ENCODE measurements at regions not wholly inside any gene's neighbourhood (a gene's known extent, or its start where the extent isn't known, plus 50 kb on each side); places are given as distances from the start of the nearest gene placed in this dataset.

DNA sequence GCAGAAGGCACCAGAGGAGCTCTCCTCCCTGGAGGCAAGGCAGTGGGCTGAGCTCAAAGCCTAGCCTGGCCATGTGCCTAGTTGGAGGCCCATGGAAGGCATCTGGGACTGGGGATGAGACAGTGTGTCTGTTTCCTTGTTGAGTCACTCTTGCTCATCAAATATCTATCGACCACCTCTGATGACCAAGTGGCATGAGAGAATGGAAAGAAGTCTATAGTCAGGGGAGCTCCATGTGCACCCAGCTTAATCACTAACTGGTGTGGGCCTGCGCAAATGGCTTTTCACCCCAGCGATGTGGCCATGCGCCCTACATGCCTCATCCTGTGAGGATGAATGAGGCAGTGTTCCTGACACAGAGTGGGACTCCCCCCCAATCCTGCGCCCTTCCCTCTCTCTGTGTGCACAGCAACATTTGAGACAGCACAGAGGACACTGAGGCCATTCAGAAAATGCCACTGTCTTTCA lies 229.9 kb downstream of the RPS24 start:
- peak overlapping the region; percentile 6; the same call in 1 of the 2 replicates for H3K4me2 ChIP-seq (ENCODE audit: low read length)
- H3K27me3 ChIP-seq (ENCODE audit: insufficient read depth, low read length): no peaks in the 10 kb centered on the region
- ChIA-PET POLR2A (no interaction called here), CTCF (no interaction called here), RAD21 (ENCODE audit: low non-redundant PET in 1 of 2, low total read pairs in 2 of 2, uncharacterized antibody in 2 of 2, unreplicated experiment in 2 of 2) (no interaction called here)
- H3K9ac ChIP-seq (ENCODE audit: low read length): no peak overlapping the region
- intact Hi-C loops (cut with micrococcal nuclease): no loop called here
- H4K20me1 ChIP-seq (ENCODE audit: insufficient read depth): no peaks in the 10 kb centered on the region
- H3K4me1 ChIP-seq (ENCODE audit: control insufficient read depth in 1 of 2, insufficient read depth in 2 of 2, low read length in 2 of 2): peaks cover 0 to 11% of the 10 kb centered on the region in 2 experiments; a peak in 2 of 4 replicates
- peak; percentile 24; the same call in 1 of the 2 replicates for TF ChIP-seq JUND (IDR thresholded peaks at IDR 0.05)
- TF ChIP-seq, protein P1, sequence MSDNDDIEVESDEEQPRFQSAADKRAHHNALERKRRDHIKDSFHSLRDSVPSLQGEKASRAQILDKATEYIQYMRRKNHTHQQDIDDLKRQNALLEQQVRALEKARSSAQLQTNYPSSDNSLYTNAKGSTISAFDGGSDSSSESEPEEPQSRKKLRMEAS (IDR thresholded peaks at IDR 0.05): peak; percentile 59
- TF ChIP-seq YY1 (IDR thresholded peaks at IDR 0.05; ENCODE audit: extremely low read depth, insufficient replicate concordance, low read depth, low read length): no peak
- peak; percentile 22; the same call in 1 of the 2 replicates for TF ChIP-seq SP1 (IDR thresholded peaks at IDR 0.05; ENCODE audit: low read depth)
- TF ChIP-seq CEBPB (IDR thresholded peaks at IDR 0.05; ENCODE audit: low read depth): no peak
- peak; percentile 47; the same call in 1 of the 2 replicates for TF ChIP-seq FOSL1 (IDR thresholded peaks at IDR 0.05; ENCODE audit: low read depth)
- H3K4me3 ChIP-seq (replicated peaks in 1 of 2; ENCODE audit: low read depth in 1 of 2, low read length in 2 of 2): no peak overlapping the region
- BruUV-seq (replicated peaks): no TSS peak
- no peaks in the 10 kb centered on the region for H3K9me3 ChIP-seq (ENCODE audit: control insufficient read depth in 1 of 2, insufficient read depth in 1 of 2, low read depth in 1 of 2, low read length in 2 of 2)
- no peaks in the 10 kb centered on the region for H3K36me3 ChIP-seq (ENCODE audit: control insufficient read depth in 1 of 2, insufficient read depth in 2 of 2, low read length in 2 of 2)
- no peak overlapping the region for H3K27ac ChIP-seq (ENCODE audit: low read depth, low read length)
- 0 out of 2 replicates have a peak, but pooled peaks have one; percentile 22 for ATAC-seq
- H2AFZ ChIP-seq (ENCODE audit: low read depth, low read length, poor library complexity, severe bottlenecking): no peak overlapping the region
- no peaks in the 10 kb centered on the region for H3K79me2 ChIP-seq (ENCODE audit: insufficient read depth, low read length)
- no peaks in the 10 kb centered on the region; the same call in 1 of the 2 replicates for H3K9me2 ChIP-seq (ENCODE audit: insufficient read depth)
- DNase-seq (ENCODE audit: low read depth, low spot score): no peak

DNA sequence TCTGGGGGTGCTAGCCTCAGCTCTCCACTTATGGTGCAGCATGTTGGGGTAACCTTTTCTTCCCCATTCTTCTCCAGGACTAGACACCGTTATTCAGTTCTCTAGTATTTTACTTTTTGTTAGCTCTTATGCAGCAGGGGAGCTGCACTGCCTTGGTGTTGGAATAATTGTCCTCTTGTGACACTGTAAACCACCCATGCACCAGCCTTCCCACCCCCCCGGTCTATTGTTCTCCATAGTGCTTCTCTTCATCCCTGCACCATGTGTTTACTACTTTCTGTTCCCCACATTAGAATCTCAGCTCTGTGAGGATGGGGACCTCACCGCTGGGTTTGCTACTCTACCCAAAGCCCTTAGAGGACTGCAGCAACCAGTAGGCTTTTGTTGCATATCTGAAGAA lies 230.7 kb downstream of the RPS24 start:
- Histone ChIP-seq H3K27ac (ENCODE audit: low read depth, low read length) (no peak overlapping the region), H3K4me2 (ENCODE audit: low read length) (no peak overlapping the region), H3K79me2 (ENCODE audit: insufficient read depth, low read length) (no peaks in the 10 kb centered on the region), H4K20me1 (ENCODE audit: insufficient read depth) (no peaks in the 10 kb centered on the region), H3K27me3 (ENCODE audit: insufficient read depth, low read length) (no peaks in the 10 kb centered on the region), H3K4me1 (ENCODE audit: control insufficient read depth in 1 of 2, insufficient read depth in 2 of 2, low read length in 2 of 2) (peaks cover 0 to 11% of the 10 kb centered on the region in 2 experiments; a peak in 2 of 4 replicates), H3K9me2 (ENCODE audit: insufficient read depth) (no peaks in the 10 kb centered on the region; the same call in 1 of the 2 replicates), H2AFZ (ENCODE audit: low read depth, low read length, poor library complexity, severe bottlenecking) (no peak overlapping the region), H3K36me3 (ENCODE audit: control insufficient read depth in 1 of 2, insufficient read depth in 2 of 2, low read length in 2 of 2) (no peaks in the 10 kb centered on the region), H3K9me3 (ENCODE audit: control insufficient read depth in 1 of 2, insufficient read depth in 1 of 2, low read depth in 1 of 2, low read length in 2 of 2) (no peaks in the 10 kb centered on the region), H3K4me3 (replicated peaks in 1 of 2; ENCODE audit: low read depth in 1 of 2, low read length in 2 of 2) (no peak overlapping the region), H3K9ac (ENCODE audit: low read length) (no peak overlapping the region)
- RAD21 ChIA-PET (ENCODE audit: low non-redundant PET in 1 of 2, low total read pairs in 2 of 2, uncharacterized antibody in 2 of 2, unreplicated experiment in 2 of 2): no interaction called here
- no peak for ATAC-seq
- intact Hi-C loops (cut with micrococcal nuclease): no loop called here
- CTCF ChIA-PET: no interaction called here
- POLR2A ChIA-PET: no interaction called here
- no TSS peak for BruUV-seq (replicated peaks)
- DNase-seq (ENCODE audit: low read depth, low spot score): no peak
- TF ChIP-seq SIN3A (IDR thresholded peaks at IDR 0.05; ENCODE audit: low read depth): no peak
- no peak for TF ChIP-seq ELF1 (IDR thresholded peaks at IDR 0.05; ENCODE audit: borderline replicate concordance, low read depth)
- TF ChIP-seq, protein P2, sequence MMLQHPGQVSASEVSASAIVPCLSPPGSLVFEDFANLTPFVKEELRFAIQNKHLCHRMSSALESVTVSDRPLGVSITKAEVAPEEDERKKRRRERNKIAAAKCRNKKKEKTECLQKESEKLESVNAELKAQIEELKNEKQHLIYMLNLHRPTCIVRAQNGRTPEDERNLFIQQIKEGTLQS (IDR thresholded peaks at IDR 0.05): no peak
- no peak for TF ChIP-seq EZH2 (IDR thresholded peaks at IDR 0.05)
- no peak for TF ChIP-seq EZH2phosphoT487 (IDR thresholded peaks at IDR 0.05; ENCODE audit: borderline replicate concordance)
- no peak for TF ChIP-seq ZNF274 (IDR thresholded peaks at IDR 0.05; ENCODE audit: low read depth, low read length)
- no peak for TF ChIP-seq TCF7L2 (IDR thresholded peaks at IDR 0.05; ENCODE audit: borderline replicate concordance, extremely low read depth, insufficient read depth, insufficient read length)
- TF ChIP-seq ZFX (IDR thresholded peaks at IDR 0.05): no peak
- TF ChIP-seq JUND (IDR thresholded peaks at IDR 0.05): no peak
- TF ChIP-seq POLR2A (IDR thresholded peaks at IDR 0.05; ENCODE audit: borderline replicate concordance, extremely low read depth, insufficient read depth, insufficient read length): no peak
- no peak for TF ChIP-seq EGR1 (IDR thresholded peaks at IDR 0.05; ENCODE audit: low read depth)
- TF ChIP-seq, protein P1 (IDR thresholded peaks at IDR 0.05): no peak
- no peak for TF ChIP-seq FOSL1 (IDR thresholded peaks at IDR 0.05; ENCODE audit: low read depth)
- TF ChIP-seq SRF (IDR thresholded peaks at IDR 0.05; ENCODE audit: low read depth): no peak
- no peak for TF ChIP-seq POLR2AphosphoS5 (IDR thresholded peaks at IDR 0.05; ENCODE audit: low read depth, low read length)
- TF ChIP-seq, protein P3, sequence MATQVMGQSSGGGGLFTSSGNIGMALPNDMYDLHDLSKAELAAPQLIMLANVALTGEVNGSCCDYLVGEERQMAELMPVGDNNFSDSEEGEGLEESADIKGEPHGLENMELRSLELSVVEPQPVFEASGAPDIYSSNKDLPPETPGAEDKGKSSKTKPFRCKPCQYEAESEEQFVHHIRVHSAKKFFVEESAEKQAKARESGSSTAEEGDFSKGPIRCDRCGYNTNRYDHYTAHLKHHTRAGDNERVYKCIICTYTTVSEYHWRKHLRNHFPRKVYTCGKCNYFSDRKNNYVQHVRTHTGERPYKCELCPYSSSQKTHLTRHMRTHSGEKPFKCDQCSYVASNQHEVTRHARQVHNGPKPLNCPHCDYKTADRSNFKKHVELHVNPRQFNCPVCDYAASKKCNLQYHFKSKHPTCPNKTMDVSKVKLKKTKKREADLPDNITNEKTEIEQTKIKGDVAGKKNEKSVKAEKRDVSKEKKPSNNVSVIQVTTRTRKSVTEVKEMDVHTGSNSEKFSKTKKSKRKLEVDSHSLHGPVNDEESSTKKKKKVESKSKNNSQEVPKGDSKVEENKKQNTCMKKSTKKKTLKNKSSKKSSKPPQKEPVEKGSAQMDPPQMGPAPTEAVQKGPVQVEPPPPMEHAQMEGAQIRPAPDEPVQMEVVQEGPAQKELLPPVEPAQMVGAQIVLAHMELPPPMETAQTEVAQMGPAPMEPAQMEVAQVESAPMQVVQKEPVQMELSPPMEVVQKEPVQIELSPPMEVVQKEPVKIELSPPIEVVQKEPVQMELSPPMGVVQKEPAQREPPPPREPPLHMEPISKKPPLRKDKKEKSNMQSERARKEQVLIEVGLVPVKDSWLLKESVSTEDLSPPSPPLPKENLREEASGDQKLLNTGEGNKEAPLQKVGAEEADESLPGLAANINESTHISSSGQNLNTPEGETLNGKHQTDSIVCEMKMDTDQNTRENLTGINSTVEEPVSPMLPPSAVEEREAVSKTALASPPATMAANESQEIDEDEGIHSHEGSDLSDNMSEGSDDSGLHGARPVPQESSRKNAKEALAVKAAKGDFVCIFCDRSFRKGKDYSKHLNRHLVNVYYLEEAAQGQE (IDR thresholded peaks at IDR 0.05; ENCODE audit: low read depth): no peak
- no peak for TF ChIP-seq SP1 (IDR thresholded peaks at IDR 0.05; ENCODE audit: low read depth)

All from HCT116 (cell line).